NB4 (cell line): ENCODE measurements at regions not wholly inside any gene's neighbourhood (a gene's known extent, or its start where the extent isn't known, plus 50 kb on each side); places are given as distances from the start of the nearest gene placed in this dataset.

Experiments
- CTCF ChIP-seq: IDR thresholded peaks from one replicate; pipeline ENCODE4 v1.5.1; 2012; ENCODE audit warnings: low read depth, low read length
- MYC ChIP-seq: IDR thresholded peaks from 2 replicates; pipeline ENCODE4 v1.6.1; 2011; ENCODE audit warnings: low read depth, low read length
- TF ChIP-seq, protein P1 (sequence below): IDR thresholded peaks from 2 replicates; pipeline ENCODE4 v1.6.1; 2011; ENCODE audit warnings: low read depth, low read length

DNA sequence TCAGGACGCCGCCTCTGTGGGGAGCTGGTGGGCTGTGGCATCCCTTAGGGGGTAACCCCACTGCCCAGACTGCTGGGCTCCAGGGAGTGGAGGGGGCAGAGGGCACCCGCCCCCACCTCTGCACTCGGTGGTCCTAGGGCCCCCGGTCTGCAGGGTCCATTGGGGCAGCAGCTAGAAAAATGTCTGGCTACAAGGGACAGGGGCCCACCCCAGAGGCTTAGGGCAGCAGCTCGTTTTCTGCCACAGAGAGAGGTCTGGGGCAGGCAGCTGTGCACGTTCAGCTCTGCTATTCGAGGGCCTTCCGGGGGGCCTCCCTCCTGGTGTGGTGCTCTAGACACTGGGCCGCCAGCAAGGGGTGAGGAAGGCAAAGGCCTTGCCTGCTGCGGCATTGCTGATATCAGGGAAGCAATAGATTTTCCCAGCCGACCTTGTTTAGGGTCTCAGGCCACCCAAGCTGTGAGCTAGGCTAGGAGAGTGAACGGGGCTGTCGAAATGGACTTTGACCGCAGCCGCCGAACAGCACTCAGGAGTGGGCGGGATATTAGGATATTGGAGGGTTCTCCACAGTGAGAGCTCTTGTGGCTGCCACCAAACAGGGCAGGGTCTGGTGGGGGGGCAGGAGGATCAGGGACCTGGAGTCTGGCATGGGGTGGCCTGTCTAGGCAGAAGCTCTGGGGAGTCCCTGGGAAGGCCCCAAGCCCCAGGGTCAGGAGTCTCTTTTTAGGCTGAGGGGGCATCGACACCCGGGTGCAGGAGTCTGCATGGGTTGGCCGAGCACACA lies 61.4 kb upstream of the KLF13 start:
- TF ChIP-seq, protein P1, sequence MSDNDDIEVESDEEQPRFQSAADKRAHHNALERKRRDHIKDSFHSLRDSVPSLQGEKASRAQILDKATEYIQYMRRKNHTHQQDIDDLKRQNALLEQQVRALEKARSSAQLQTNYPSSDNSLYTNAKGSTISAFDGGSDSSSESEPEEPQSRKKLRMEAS = no peak
- TF ChIP-seq CTCF = no peak
- no peak for TF ChIP-seq MYC
